Duodenal mucosa (tissue), 2 donors: ENCODE measurements at regions not wholly inside any gene's neighbourhood (a gene's known extent, or its start where the extent isn't known, plus 50 kb on each side); places are given as distances from the start of the nearest gene placed in this dataset.
"Not testable (repeated sequence)": the region's sequence is repeated elsewhere in the genome, so short reads cannot be mapped to it uniquely, and the experiment has no call there.

Experiments
- H3K27ac ChIP-seq: one replicate; pipeline ENCODE4 v1.7.0; 2013; ENCODE audit warnings: low read depth, low read length
- H3K27me3 ChIP-seq, 2 donors: one replicate each; pipeline ENCODE4 v1.7.0; 2013; ENCODE audit warnings: low read length in 2 of 2, control low read depth in 1 of 2; ENCODE audit not compliant: insufficient read depth in 2 of 2, control insufficient read depth in 1 of 2
- H3K36me3 ChIP-seq, 2 donors: one replicate each; pipeline ENCODE4 v1.7.0; 2013; ENCODE audit warnings: low read length in 2 of 2, control low read depth in 1 of 2; ENCODE audit not compliant: insufficient read depth in 2 of 2, control insufficient read depth in 1 of 2
- H3K4me1 ChIP-seq, 2 donors: one replicate each; pipeline ENCODE4 v1.7.0; 2013; ENCODE audit warnings: low read length in 2 of 2, control low read depth in 1 of 2; ENCODE audit not compliant: insufficient read depth in 2 of 2, control insufficient read depth in 1 of 2
- H3K4me3 ChIP-seq, 2 donors: one replicate each; pipeline ENCODE4 v1.7.0; 2013; ENCODE audit warnings: low read length in 2 of 2, low read depth in 1 of 2
- H3K9ac ChIP-seq, 2 donors: one replicate each; pipeline ENCODE4 v1.7.0; 2013; ENCODE audit warnings: low read length in 2 of 2, low read depth in 1 of 2
- H3K9me3 ChIP-seq, 2 donors: one replicate each; pipeline ENCODE4 v1.7.0; 2013; ENCODE audit warnings: low read length in 2 of 2, control low read depth in 1 of 2; ENCODE audit not compliant: control insufficient read depth in 1 of 2

- Histone ChIP-seq H3K4me1 (no peaks in the 10 kb centered on the region), H3K9ac (no peak overlapping the region), H3K27ac (no peak overlapping the region), H3K4me3 (no peak overlapping the region), H3K27me3 (no peaks in the 10 kb centered on the region), H3K9me3 (peaks cover 0 to 10% of the 10 kb centered on the region in 2 donors), H3K36me3 (no peaks in the 10 kb centered on the region)
These were observed 1562.9 kb upstream of the PRR20A start for GRCh38 chr13:55577847-55578210.

- H3K27me3 ChIP-seq, H3K9me3 ChIP-seq, H3K4me3 ChIP-seq, H3K36me3 ChIP-seq, H3K27ac ChIP-seq, H3K4me1 ChIP-seq, H3K9ac ChIP-seq: not testable (repeated sequence)
These were observed 1558.4 kb upstream of the PRR20A start for GRCh38 chr13:55582294-55582693.

- Histone ChIP-seq H3K9ac (no peak overlapping the region), H3K36me3 (no peaks in the 10 kb centered on the region), H3K4me3 (no peak overlapping the region), H3K27ac (no peak overlapping the region), H3K4me1 (no peaks in the 10 kb centered on the region), H3K9me3 (peaks cover 2 to 6% of the 10 kb centered on the region in 2 donors), H3K27me3 (no peaks in the 10 kb centered on the region)
These were observed 1556.6 kb upstream of the PRR20A start for GRCh38 chr13:55583953-55584593.

- Histone ChIP-seq H3K4me3 (no peak overlapping the region), H3K36me3 (no peaks in the 10 kb centered on the region), H3K27ac (no peak overlapping the region), H3K4me1 (no peaks in the 10 kb centered on the region), H3K9me3 (peaks cover 0 to 2% of the 10 kb centered on the region in 2 donors), H3K27me3 (no peaks in the 10 kb centered on the region), H3K9ac (no peak overlapping the region)
These were observed 1537.9 kb upstream of the PRR20A start for GRCh38 chr13:55602784-55603183.

- H3K9ac ChIP-seq, result no peak overlapping the region
- H3K4me3 ChIP-seq, result no peak overlapping the region
- no peak overlapping the region for H3K27ac ChIP-seq
- no peaks in the 10 kb centered on the region for H3K4me1 ChIP-seq
- no peaks in the 10 kb centered on the region for H3K27me3 ChIP-seq
- H3K9me3 ChIP-seq, result peaks cover 0 to 5% of the 10 kb centered on the region in 2 donors
- no peaks in the 10 kb centered on the region for H3K36me3 ChIP-seq
These were observed 1534.6 kb upstream of the PRR20A start for GRCh38 chr13:55606045-55606665.

- Histone ChIP-seq H3K4me1 (no peaks in the 10 kb centered on the region), H3K27me3 (no peaks in the 10 kb centered on the region), H3K9ac (no peak overlapping the region), H3K27ac (no peak overlapping the region), H3K9me3 (peaks cover 3 to 9% of the 10 kb centered on the region in 2 donors), H3K36me3 (no peaks in the 10 kb centered on the region), H3K4me3 (no peak overlapping the region)
These were observed 1527.1 kb upstream of the PRR20A start for GRCh38 chr13:55613429-55614187.

- H3K4me3 ChIP-seq, result no peak overlapping the region
- no peaks in the 10 kb centered on the region for H3K4me1 ChIP-seq
- H3K27me3 ChIP-seq, result no peaks in the 10 kb centered on the region
- peaks cover 3 to 11% of the 10 kb centered on the region in 2 donors for H3K9me3 ChIP-seq
- H3K36me3 ChIP-seq, result no peaks in the 10 kb centered on the region
- no peak overlapping the region for H3K27ac ChIP-seq
- no peak overlapping the region for H3K9ac ChIP-seq
These were observed 1525.6 kb upstream of the PRR20A start for GRCh38 chr13:55615081-55615480.

- Histone ChIP-seq H3K27ac (no peak overlapping the region), H3K9ac (no peak overlapping the region), H3K27me3 (no peaks in the 10 kb centered on the region), H3K36me3 (no peaks in the 10 kb centered on the region), H3K9me3 (peaks cover 8% of the 10 kb centered on the region in 2 donors), H3K4me3 (no peak overlapping the region), H3K4me1 (no peaks in the 10 kb centered on the region)
These were observed 1523.5 kb upstream of the PRR20A start for GRCh38 chr13:55617241-55617640.

GRCh38 chr13:55627221-55627620 is 1513.5 kb upstream of the PRR20A start:
- no peaks in the 10 kb centered on the region for H3K36me3 ChIP-seq
- H3K9me3 ChIP-seq, result peaks cover 10% of the 10 kb centered on the region in 2 donors
- no peak overlapping the region for H3K9ac ChIP-seq
- H3K4me3 ChIP-seq, result no peak overlapping the region
- H3K27me3 ChIP-seq, result no peaks in the 10 kb centered on the region
- no peak overlapping the region for H3K27ac ChIP-seq
- H3K4me1 ChIP-seq, result no peaks in the 10 kb centered on the region

- Histone ChIP-seq H3K27ac (no peak overlapping the region), H3K4me1 (no peaks in the 10 kb centered on the region), H3K9ac (no peak overlapping the region), H3K4me3 (no peak overlapping the region), H3K27me3 (no peaks in the 10 kb centered on the region), H3K36me3 (no peaks in the 10 kb centered on the region), H3K9me3 (peaks cover 4 to 9% of the 10 kb centered on the region in 2 donors)
These were observed 1508.3 kb upstream of the PRR20A start for GRCh38 chr13:55632402-55632801.
